Stimulated activated CD4-positive, alpha-beta T cell treated with anti-CD3 and anti-CD28 coated beads, Interleukin-1b, Interleukin-23, amount 100 ng/mL, for 1 hour (primary cell): ENCODE measurements at regions not wholly inside any gene's neighbourhood (a gene's known extent, or its start where the extent isn't known, plus 50 kb on each side); places are given as distances from the start of the nearest gene placed in this dataset.
"Not testable (repeated sequence)": the region's sequence is repeated elsewhere in the genome, so short reads cannot be mapped to it uniquely, and the experiment has no call there.

Experiments
- DNase-seq, 2 donors: peaks; one replicate each; pipeline ENCODE4 v3.0.0-alpha.2; 2020; ENCODE audit warnings: low read depth in 2 of 2

DNA sequence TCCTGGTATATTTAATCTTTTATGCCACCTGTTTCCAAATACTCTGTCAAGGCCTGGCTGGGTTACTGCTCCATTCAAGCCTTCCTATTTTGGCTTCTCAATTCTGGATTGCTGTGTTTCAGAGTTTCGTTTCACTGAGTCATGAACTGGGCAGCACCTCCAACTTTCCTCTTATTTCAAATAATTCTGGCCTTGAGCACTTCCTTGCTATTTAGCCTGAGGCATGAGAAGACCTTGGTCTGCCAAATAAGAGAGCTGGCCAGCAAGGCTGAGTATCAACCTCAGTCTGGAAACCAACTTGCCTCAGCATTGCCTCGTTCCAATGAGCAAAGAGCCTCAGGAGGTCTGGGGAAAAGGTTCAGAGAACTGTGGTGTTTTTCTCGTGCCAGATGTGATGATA is 66.6 kb downstream of the TNFAIP3 start:
- DNase-seq = no peak

DNA sequence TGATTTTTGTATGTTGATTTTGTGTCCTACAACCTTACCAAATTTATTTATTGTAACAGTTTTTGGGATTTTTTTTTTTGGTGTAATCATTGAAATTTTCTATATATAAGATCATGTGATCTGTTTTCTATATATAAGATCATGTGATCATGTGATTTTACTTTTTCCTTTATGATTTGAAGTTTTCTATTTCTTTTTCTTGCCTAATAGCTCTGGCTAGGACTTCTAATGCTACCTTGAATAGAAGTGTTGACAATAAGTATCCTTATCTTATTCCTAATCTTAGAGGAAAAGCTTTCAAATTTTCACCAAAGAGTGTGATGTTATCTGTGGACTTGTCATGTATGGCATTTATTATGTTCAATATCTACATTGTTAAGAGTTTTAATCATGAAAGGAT is 69.7 kb downstream of the TNFAIP3 start:
- DNase-seq = no peak

- no peak for DNase-seq
Measured at GRCh38 chr6:137937834-137938233, 70.8 kb downstream of the TNFAIP3 start.

DNA sequence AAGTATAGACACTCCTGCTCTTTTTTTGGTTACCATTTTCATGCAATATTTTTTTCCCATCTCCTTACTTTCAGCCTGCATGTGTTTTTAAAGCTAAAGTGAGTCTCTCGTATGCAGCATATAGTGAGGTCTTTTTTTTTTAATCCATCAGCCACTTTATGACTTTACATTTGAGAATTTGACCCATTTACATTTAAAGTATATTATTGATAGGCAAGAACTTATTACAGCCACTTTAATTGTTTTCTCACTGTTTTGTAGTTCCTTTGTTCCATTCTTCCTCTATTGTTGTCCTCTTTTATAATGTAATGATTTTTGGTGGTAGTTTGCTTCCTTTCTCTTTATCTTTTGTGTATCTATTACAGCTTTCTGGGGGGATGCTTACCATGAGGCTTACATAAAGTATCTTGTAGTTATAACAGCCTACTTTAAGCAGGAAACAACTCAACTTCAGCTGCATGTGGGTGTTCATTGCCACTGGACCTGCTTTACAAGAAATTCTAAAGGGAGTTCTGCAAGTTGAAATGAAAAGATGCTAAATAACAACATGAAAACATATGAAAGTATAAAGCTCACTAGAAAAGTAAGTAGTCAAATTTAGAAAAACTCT is 71.8 kb downstream of the TNFAIP3 start:
- DNase-seq = no peak

- no peak for DNase-seq
Measured at GRCh38 chr6:137941995-137942394, 74.9 kb downstream of the TNFAIP3 start.

GRCh38 chr6:137942736-137943135 is 75.7 kb downstream of the TNFAIP3 start:
- DNase-seq = no peak

DNA sequence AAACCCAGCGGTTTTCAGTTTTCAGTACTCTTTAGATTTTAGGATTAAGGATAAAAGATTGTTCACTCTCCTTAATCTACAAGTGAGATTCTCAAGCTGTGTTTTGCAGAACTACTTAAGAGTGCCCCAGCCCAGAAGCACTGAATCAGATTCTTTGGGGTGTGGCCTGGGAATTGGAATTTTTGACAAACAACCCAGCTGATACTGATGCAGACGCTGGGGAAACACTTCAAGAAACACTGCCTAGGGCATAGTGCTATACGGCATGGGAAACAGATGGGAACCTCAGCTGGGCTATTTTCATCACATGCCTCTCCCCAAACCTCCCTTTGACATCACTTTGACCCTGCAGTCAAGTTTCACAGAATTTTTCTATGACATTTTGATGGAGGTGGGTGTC is 77.3 kb downstream of the TNFAIP3 start:
- DNase-seq = not testable (repeated sequence)

DNA sequence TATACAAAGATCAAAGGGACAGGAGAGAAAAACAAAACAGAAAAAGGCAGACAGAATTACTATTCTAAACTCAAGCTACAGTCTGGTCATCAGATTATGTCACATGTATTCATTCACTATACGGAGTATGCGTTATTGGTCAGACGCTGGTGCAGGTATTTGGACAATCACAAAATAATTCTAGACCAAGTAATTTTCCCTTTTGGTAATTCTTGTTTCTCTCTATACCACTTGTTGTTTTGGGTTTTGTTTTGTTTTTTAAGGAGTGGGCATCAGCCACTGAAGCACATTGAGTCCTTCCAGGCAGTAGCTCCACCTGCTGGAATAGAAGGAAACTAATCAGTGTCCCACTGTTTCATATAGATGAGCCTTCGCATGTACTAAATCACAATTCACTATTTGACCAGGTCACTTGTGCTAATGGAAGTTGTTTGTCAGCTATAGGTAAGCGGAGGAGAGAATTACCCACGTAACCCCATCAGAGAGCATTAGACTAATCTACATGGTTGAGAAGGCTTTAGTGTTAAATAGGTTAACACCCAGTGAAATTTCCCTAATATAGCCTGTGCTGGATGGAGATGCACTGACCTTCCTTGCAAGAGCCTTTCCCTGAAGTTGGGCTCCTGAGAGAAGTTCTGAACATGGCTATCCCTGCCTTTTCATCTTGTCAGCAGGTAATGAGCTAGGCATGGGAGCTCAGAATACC is 77.9 kb downstream of the TNFAIP3 start:
- DNase-seq = no peak

DNA sequence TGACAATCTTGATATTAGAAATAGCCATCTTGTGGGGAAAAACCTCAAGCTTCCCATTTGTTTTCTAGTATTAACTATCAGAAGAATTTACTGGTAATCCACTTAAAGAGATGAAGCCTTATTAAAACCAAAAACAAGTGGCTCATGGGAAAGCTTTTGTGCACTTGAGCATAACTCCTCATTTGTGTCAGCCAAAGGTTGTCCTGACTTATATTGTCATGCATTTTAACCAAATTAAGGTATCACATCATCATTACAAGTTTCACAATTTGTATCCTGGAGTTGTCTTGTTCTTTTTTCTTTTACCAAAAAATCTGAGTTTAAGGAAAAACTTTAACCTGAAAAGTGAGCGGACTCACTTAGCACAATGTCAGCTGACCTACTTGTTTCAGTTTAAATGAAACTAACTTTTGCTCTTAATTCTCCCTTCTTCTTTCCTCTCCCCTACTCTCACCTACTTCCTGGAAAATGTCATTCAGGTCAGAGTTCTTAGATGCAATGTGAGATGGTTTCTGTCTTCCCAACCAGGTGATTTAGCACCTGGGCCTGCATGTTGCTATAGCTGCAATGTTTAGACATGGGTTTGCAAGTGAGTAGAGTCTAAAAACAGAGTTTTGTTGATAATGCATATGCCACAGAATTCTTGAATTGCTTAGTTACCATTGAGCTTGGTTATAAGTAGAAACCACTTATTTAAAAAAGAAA is 82.8 kb downstream of the TNFAIP3 start:
- no peak for DNase-seq

DNA sequence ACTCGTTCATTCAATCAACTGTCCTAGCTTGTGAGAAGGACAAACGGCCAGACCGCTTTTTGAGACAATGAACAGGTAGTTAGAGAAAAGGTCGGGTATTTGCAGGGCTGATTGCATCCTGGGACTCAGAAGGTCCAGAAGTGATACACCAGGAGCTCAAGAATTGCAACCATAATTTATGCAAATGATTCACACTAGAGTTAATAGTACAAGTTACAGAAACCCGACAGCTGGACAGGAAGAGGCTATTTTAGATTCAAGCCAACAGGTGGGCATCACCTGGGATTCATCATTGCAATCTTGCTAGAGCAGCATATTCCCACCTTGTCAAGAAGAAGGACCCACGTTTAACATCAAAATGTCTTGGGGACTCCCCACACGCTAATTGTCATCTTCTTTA is 83.5 kb downstream of the TNFAIP3 start:
- DNase-seq = no peak

GRCh38 chr6:137951064-137951597 is 84.1 kb downstream of the TNFAIP3 start:
- DNase-seq = no peak

DNA sequence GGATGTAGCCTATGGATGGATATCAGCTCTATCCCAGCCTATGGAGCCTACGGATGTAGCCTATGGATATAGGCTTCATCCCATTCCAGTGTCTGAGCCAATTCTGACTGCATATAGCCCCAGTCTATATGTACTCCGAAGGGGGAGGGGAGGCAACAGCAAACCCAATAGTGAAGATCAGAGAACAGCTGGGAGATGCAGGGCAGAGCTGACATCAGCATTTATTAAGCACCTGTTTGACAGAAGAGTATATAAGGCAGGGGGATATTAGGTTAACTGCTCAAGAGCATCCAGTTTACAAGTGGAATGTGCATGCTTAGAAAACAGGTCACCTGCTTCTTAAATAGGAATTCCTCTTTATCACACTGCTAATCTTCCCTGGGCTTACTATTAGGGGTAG is 85.2 kb downstream of the TNFAIP3 start:
- no peak for DNase-seq

- no peak for DNase-seq
Measured at GRCh38 chr6:137953761-137954160, 86.7 kb downstream of the TNFAIP3 start.

GRCh38 chr6:137954253-137954652 is 87.2 kb downstream of the TNFAIP3 start:
- no peak for DNase-seq

GRCh38 chr6:137956098-137956488 is 89.0 kb downstream of the TNFAIP3 start:
- no peak for DNase-seq

DNA sequence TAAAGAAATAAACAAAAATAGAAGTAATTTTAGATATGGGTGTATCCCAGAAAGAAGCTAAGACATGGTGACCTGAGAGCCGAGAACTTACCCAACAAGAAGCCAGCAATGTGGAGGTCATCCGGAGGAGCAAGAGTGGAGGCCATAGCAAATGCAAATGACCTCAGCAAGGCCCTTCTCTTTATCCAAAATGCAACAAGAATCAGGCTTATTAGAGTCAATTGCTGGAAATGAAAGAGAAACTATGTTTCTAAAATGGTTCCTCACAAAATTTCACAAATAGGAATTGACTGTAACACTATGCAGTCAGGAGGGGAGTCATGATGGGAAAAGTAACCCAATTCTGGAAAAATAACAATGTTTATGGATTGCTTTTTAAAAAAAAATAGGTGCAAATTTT is 90.4 kb downstream of the TNFAIP3 start:
- DNase-seq = no peak

DNA sequence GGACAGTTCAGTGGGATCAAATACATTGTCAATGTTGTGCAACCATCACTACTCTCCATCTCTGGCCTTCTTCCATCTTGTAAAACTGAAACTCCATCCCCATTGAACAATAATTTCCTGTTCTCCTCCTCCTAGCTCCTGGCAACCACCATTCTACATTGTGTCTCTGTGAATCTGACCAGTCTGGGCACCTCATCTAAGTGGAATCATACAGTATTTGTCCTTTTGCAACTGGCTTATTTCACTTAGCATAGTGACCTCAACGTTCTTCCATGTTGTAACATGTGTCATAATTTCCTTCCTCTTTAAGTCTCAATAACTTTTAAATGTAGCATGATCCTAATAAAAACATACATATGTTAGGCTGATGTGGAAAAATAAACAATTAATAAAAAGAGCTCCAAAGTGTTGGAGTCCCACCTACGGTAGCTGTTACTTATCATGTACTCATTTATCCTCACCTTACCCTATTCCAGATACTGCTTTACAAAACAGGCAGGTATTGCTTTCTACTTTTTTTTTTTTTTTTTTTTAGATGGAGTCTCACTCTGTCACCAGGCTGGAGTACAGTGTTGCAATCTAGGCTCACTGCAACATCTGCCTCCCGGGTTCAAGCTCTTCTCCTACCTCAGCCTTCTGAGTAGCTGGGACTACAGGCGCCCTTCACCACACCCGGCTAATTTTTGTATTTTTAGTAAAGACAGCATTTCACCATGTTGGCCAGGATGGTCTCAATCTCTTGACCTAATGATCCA is 91.9 kb downstream of the TNFAIP3 start:
- no peak for DNase-seq

GRCh38 chr6:137962725-137963124 is 95.7 kb downstream of the TNFAIP3 start:
- no peak for DNase-seq

DNA sequence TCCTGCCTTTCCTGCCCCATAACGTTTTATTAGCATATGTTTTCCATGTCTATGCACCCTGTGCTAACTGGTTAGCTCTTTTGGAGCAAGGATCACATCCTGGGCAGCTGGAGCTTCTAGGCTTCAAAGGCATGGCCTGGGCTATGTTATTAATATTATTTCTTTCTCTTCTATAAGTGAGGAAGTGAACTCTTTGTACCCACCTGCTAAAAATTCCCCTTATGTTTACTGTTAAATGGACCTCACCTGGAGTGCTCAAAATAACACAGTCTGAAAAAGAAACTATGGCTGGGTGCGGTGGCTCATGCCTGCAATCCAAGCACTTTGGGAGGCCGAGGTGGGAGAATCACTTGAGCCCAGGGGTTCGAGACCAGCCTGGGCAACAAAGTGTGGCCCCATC is 97.8 kb downstream of the TNFAIP3 start:
- no peak for DNase-seq

DNA sequence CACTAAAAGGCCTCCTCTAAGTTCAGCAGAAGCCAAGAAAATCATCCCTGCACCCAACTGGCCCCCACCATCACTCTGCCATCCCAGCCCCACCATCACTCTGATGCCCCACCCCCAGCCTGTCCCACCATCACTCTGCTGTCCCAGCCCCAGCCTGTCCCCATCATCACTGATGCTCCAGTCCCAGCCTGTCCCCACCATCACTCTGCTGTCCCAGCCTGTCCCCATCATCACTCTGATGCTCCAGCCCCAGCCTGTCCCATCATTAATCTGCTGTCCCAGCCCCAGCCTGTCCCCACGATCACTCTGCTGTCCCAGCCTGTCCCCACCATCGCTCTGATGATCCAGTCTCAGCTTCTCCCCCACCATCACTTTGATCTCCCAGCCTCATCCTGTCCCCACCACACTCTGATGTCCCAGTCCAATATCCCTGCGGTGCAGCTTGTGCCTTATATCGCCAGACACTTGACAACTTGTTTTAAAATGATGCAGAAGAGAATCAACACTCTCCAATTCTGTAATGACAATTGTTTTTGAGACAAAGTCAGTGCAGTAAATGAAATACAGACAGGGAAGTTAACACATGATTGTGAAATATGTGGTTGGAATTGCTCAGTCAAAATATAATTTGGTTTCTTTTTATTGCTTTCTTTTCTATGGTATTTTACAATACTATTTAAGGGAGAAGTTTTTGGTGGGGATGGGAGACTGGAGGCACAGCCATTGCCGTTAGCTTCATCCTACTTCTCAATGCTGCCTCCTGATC is 100.8 kb downstream of the TNFAIP3 start:
- DNase-seq = no peak

DNA sequence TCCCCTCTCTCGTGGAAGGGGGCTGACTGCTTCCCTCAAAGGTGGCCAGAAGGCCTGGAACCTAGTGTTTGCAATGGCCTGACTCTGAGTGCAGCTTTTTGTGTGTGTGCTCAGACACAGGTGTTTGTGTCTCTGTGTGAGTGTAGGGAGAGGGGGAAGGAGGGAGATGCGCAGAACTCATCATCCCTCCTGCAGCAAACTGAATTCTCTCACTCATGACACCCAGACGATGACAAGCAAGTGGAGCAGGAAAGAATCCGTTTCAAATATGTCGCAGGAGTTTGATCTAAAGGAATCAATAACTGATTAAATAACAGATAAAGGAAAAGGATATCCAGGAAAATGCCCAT is 101.4 kb downstream of the TNFAIP3 start:
- no peak for DNase-seq

DNA sequence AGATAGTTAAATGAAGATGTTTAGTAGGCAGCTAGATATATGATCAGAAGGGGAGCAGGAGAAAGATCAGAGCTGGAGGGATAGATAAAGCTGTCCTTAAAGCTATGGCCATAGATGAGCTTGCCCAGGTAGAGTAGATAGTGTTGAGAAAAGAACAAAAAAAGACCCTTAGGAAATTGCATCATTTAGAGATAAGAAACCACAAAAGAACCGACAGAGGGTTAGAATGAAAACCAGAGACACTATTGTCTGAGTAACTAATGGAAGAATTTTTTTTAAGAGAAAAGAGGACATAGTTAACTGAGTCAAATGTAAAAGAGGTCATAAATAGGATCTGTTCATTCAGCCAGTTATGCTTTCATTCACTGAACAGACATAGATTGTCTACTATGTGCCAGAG is 101.8 kb downstream of the TNFAIP3 start:
- no peak for DNase-seq
